H1 (cell line): ENCODE measurements at regions not wholly inside any gene's neighbourhood (a gene's known extent, or its start where the extent isn't known, plus 50 kb on each side); places are given as distances from the start of the nearest gene placed in this dataset.

Source experiments
- CTCF ChIA-PET: fragments of 300-600 bp; sonication (Branson Sonifier 250); formaldehyde crosslinking; loops from one replicate; lab custom pipeline; 2021; ENCODE audit not compliant: partially characterized antibody; lab: Charles Lee
- POLR2A ChIA-PET: fragments of 300-600 bp; sonication (Branson Sonifier 250); formaldehyde crosslinking; loops from one replicate; lab custom pipeline; 2021; ENCODE audit warnings: inconsistent platforms; ENCODE audit not compliant: partially characterized antibody; lab: Charles Lee
- DNase-seq, 2 experiments: peaks; one replicate each; pipeline versions ENCODE4 v3.0.0 to v3.0.0-alpha.2; 2010 to 2022; ENCODE audit warnings: low spot score in 2 of 2, low read depth in 1 of 2, mixed read lengths in 1 of 2
- FAIRE-seq: peaks from 2 replicates; lab custom pipeline; 2011; peaks lifted over from hg19 to GRCh38; lab: Jason Lieb, UNC
- H2AFZ ChIP-seq: 2 replicates; pipeline ENCODE4 v1.8.1; 2012; ENCODE audit warnings: low read length, inconsistent platforms
- H2AK5ac ChIP-seq: 2 replicates; pipeline ENCODE4 v1.6.1; 2013; ENCODE audit warnings: low read depth, low read length
- H2BK120ac ChIP-seq: replicated peaks from 2 replicates; pipeline ENCODE3; 2013; ENCODE audit warnings: low read depth, low read length, inconsistent platforms
- H2BK12ac ChIP-seq: 2 replicates; pipeline ENCODE4 v1.6.1; 2013; ENCODE audit warnings: low read depth, low read length
- H2BK15ac ChIP-seq: 2 replicates; pipeline ENCODE4 v1.6.1; 2013; ENCODE audit warnings: low read length
- H2BK20ac ChIP-seq: 2 replicates; pipeline ENCODE4 v1.6.1; 2013; ENCODE audit warnings: low read length
- H2BK5ac ChIP-seq: 2 replicates; pipeline ENCODE4 v1.6.1; 2013; ENCODE audit warnings: low read depth, low read length
- H3K14ac ChIP-seq: 2 replicates; pipeline ENCODE4 v1.6.1; 2013; ENCODE audit warnings: inconsistent platforms; ENCODE audit not compliant: insufficient read length
- H3K18ac ChIP-seq: 2 replicates; pipeline ENCODE4 v1.6.1; 2013; ENCODE audit warnings: low read length; ENCODE audit errors: extremely low read depth
- H3K23ac ChIP-seq: 2 replicates; pipeline ENCODE4 v1.6.1; 2013; ENCODE audit warnings: inconsistent platforms; ENCODE audit not compliant: insufficient read length
- H3K23me2 ChIP-seq: 2 replicates; pipeline ENCODE4 v1.6.1; 2013; ENCODE audit warnings: low read depth, low read length
- H3K27ac ChIP-seq: 2 replicates; pipeline ENCODE4 v1.6.1; 2011; ENCODE audit warnings: low read depth, low read length, inconsistent platforms
- H3K27me3 ChIP-seq, 4 experiments: replicated peaks in 1 of 4; 1 replicate in 1 of 4; 2 replicates in 3 of 4; pipeline versions ENCODE4 v1.6.1 to v1.8.1; 2011 to 2013; ENCODE audit warnings: low read length in 3 of 4, mild to moderate bottlenecking in 3 of 4, inconsistent platforms in 2 of 4, mixed read lengths in 2 of 4, moderate library complexity in 1 of 4; ENCODE audit not compliant: control insufficient read depth in 3 of 4, insufficient read depth in 3 of 4; ENCODE audit errors: extremely low read depth in 1 of 4
- H3K36me3 ChIP-seq, 4 experiments: 2 replicates each; pipeline versions ENCODE4 v1.6.1 to v1.8.1; 2011 to 2013; ENCODE audit warnings: mild to moderate bottlenecking in 4 of 4, low read length in 3 of 4, moderate library complexity in 2 of 4, control low read depth in 1 of 4, inconsistent platforms in 1 of 4; ENCODE audit not compliant: insufficient read depth in 4 of 4, control insufficient read depth in 2 of 4
- H3K4ac ChIP-seq: replicated peaks from 2 replicates; pipeline ENCODE3; 2013; ENCODE audit warnings: low read length, low read depth, mixed read lengths, inconsistent platforms; ENCODE audit not compliant: insufficient read length
- H3K4me1 ChIP-seq, 4 experiments: replicated peaks in 1 of 4; 1 replicate in 1 of 4; 2 replicates in 3 of 4; pipeline versions ENCODE4 v1.6.1 to v1.8.1; 2011 to 2013; ENCODE audit warnings: low read length in 3 of 4, inconsistent platforms in 2 of 4, mixed read lengths in 1 of 4; ENCODE audit not compliant: insufficient read depth in 4 of 4, control insufficient read depth in 3 of 4
- H3K4me2 ChIP-seq, 2 experiments: 2 replicates each; pipeline versions ENCODE4 v1.6.1 to v1.8.1; 2011 to 2013; ENCODE audit warnings: low read depth in 2 of 2, low read length in 2 of 2, control low read depth in 1 of 2, inconsistent platforms in 1 of 2, mild to moderate bottlenecking in 1 of 2; ENCODE audit not compliant: insufficient read depth in 1 of 2
- H3K4me3 ChIP-seq, 4 experiments: fragments of 200-600, 300-600 bp in 1 of 4; sonication (generic), shearing (Covaris generic), sonication (Bioruptor Twin) in 1 of 4; 2 replicates each; pipeline versions ENCODE4 v1.5.1 to v1.8.1; 2011 to 2016; ENCODE audit warnings: low read length in 4 of 4, low read depth in 3 of 4, control low read depth in 2 of 4, inconsistent platforms in 2 of 4, mild to moderate bottlenecking in 2 of 4, mixed read lengths in 1 of 4, moderate library complexity in 1 of 4; ENCODE audit not compliant: insufficient read depth in 2 of 4; ENCODE audit errors: extremely low read depth in 1 of 4
- H3K56ac ChIP-seq: replicated peaks from 2 replicates; pipeline ENCODE3; 2013; ENCODE audit warnings: low read depth, mild to moderate bottlenecking, mixed read lengths, low read length, inconsistent platforms; ENCODE audit not compliant: insufficient read length
- H3K79me1 ChIP-seq: 2 replicates; pipeline ENCODE4 v1.6.1; 2013; ENCODE audit warnings: low read depth, low read length, control low read depth
- H3K79me2 ChIP-seq, 2 experiments: 2 replicates each; pipeline versions ENCODE4 v1.6.1 to v1.8.1; 2012 to 2013; ENCODE audit warnings: low read length in 2 of 2, mild to moderate bottlenecking in 2 of 2, inconsistent platforms in 1 of 2; ENCODE audit not compliant: insufficient read depth in 2 of 2, control insufficient read depth in 1 of 2
- H3K9ac ChIP-seq, 4 experiments: replicated peaks in 1 of 4; 1 replicate in 1 of 4; 2 replicates in 3 of 4; pipeline versions ENCODE4 v1.6.1 to v1.8.1; 2011 to 2013; ENCODE audit warnings: low read depth in 3 of 4, low read length in 3 of 4, control low read depth in 2 of 4, mild to moderate bottlenecking in 2 of 4, moderate library complexity in 2 of 4, inconsistent platforms in 1 of 4; ENCODE audit errors: extremely low read depth in 1 of 4
- H3K9me3 ChIP-seq, 2 experiments: 2 replicates each; pipeline versions ENCODE4 v1.6.1 to v1.8.1; 2012 to 2013; ENCODE audit warnings: mild to moderate bottlenecking in 2 of 2, moderate library complexity in 2 of 2, control low read depth in 1 of 2, inconsistent platforms in 1 of 2, low read depth in 1 of 2, low read length in 1 of 2, mixed read lengths in 1 of 2; ENCODE audit not compliant: insufficient read depth in 2 of 2
- H4K20me1 ChIP-seq, 2 experiments: replicated peaks in 1 of 2; 2 replicates each; pipeline versions ENCODE3 to v1.8.1; 2011 to 2013; ENCODE audit warnings: inconsistent platforms in 2 of 2, low read length in 2 of 2, mild to moderate bottlenecking in 1 of 2; ENCODE audit not compliant: insufficient read depth in 2 of 2, control insufficient read depth in 1 of 2
- H4K5ac ChIP-seq: 2 replicates; pipeline ENCODE4 v1.6.1; 2013; ENCODE audit warnings: low read length, low read depth, mixed read lengths, inconsistent platforms; ENCODE audit not compliant: insufficient read length
- H4K8ac ChIP-seq: 2 replicates; pipeline ENCODE4 v1.8.0; 2013; ENCODE audit warnings: mild to moderate bottlenecking, moderate library complexity, low read length, inconsistent platforms; ENCODE audit not compliant: insufficient read depth; ENCODE audit errors: extremely low read depth
- H4K91ac ChIP-seq: replicated peaks from 2 replicates; pipeline ENCODE3; 2013; ENCODE audit warnings: low read length, mixed read lengths, inconsistent platforms; ENCODE audit not compliant: insufficient read length
- ASH2L ChIP-seq: fragments of 200-600, 300-600 bp; sonication (generic); IDR thresholded peaks from one replicate; pipeline ENCODE4 v1.7.1; 2017; ENCODE audit warnings: low read length
- BRCA1 ChIP-seq: IDR thresholded peaks from 2 replicates; pipeline ENCODE4 v1.6.1; 2012; ENCODE audit warnings: low read depth, low read length, improper control_type of control experiment
- CREB1 ChIP-seq: IDR thresholded peaks from 2 replicates; pipeline ENCODE4 v1.6.1; 2012; ENCODE audit warnings: inconsistent platforms
- HDAC6 ChIP-seq: IDR thresholded peaks from one replicate; pipeline ENCODE4 v1.7.1; 2012; ENCODE audit warnings: low read depth, mild to moderate bottlenecking, inconsistent platforms, low read length, moderate library complexity
- KDM1A ChIP-seq: fragments of 200-600, 300-600 bp; sonication (generic); IDR thresholded peaks from 2 replicates; pipeline ENCODE4 v1.7.1; 2016; ENCODE audit warnings: mild to moderate bottlenecking, low read length, borderline replicate concordance
- KDM4A ChIP-seq: IDR thresholded peaks from one replicate; pipeline ENCODE4 v1.7.1; 2012; ENCODE audit warnings: low read depth, mild to moderate bottlenecking, moderate library complexity, low read length, inconsistent platforms; ENCODE audit not compliant: severe bottlenecking
- MAFK ChIP-seq: IDR thresholded peaks from 2 replicates; pipeline ENCODE4 v1.6.1; 2012; ENCODE audit warnings: low read depth, mild to moderate bottlenecking, improper control_type of control experiment, low read length
- RXRA ChIP-seq: IDR thresholded peaks from 2 replicates; pipeline ENCODE4 v1.6.1; 2011; ENCODE audit warnings: low read depth, mild to moderate bottlenecking, low read length, moderate library complexity; ENCODE audit not compliant: insufficient read depth
- SIRT6 ChIP-seq: IDR thresholded peaks from one replicate; pipeline ENCODE4 v1.7.1; 2012; ENCODE audit warnings: low read length, inconsistent platforms
- SIX5 ChIP-seq: IDR thresholded peaks from 2 replicates; pipeline ENCODE4 v1.6.1; 2011; ENCODE audit warnings: mild to moderate bottlenecking, low read depth, low read length
- SRF ChIP-seq: IDR thresholded peaks from 2 replicates; pipeline ENCODE4 v1.6.1; 2011; ENCODE audit warnings: mild to moderate bottlenecking, low read depth, low read length, moderate library complexity
- TEAD4 ChIP-seq: IDR thresholded peaks from 2 replicates; pipeline ENCODE4 v1.6.1; 2012; ENCODE audit warnings: low read depth, low read length, inconsistent platforms, mixed read lengths
- WGBS, 2 experiments: shearing (Covaris generic) in 1 of 2; methylation state at CpG; one replicate each; pipeline versions ENCODE4 v1.1.6 to v1.1.7; 2013 to 2015; ENCODE audit warnings: low lambda C conversion rate in 2 of 2, mixed read lengths in 2 of 2, inconsistent platforms in 1 of 2, low coverage in 1 of 2, missing lambda C conversion rate in 1 of 2; ENCODE audit not compliant: insufficient replicate concordance in 2 of 2, insufficient coverage in 1 of 2, insufficient read length in 1 of 2; ENCODE audit errors: extremely low coverage in 1 of 2, missing lambda C conversion rate in 1 of 2; 5-methylcytosine and 5-hydroxymethylcytosine counted together
- TF ChIP-seq, protein P1 (sequence below), 3 experiments: IDR thresholded peaks; 1 replicate in 2 of 3; 2 replicates in 1 of 3; pipeline versions ENCODE4 v1.5.1 to v1.6.1; 2011; ENCODE audit warnings: low read length in 3 of 3, mild to moderate bottlenecking in 3 of 3, inconsistent platforms in 2 of 3, low read depth in 1 of 3, moderate library complexity in 1 of 3; ENCODE audit not compliant: insufficient read depth in 1 of 3; ENCODE audit errors: control extremely low read depth in 1 of 3

DNA sequence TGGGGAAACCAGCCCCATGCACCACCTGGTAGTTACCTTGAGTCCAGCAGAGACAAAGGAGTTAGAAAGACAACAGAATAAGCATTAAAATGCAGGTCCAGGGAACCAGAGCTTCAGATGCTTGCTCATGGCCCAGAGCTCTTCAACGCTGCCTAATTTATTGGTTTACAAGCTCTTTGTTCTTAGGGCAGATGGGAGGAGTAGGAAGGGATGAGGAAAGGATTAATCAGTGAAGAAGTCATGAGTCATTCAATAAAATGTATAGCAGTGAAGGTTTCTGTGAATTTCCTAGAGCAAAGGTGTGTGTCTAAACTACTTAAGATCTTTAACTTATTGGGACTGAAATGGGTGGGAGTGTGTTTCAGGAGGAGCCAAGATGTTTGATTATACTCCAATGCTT lies 1210.3 kb upstream of the AMELY start:
- Histone ChIP-seq H3K4ac (no peak overlapping the region), H2BK15ac (no peak overlapping the region), H3K18ac (no peak overlapping the region), H2BK5ac (no peak overlapping the region), H3K56ac (no peak overlapping the region), H3K4me2 (no peak overlapping the region), H3K9me3 (peaks cover 6 to 20% of the 10 kb centered on the region in 2 experiments; a peak in 2 of 4 replicates), H2BK120ac (no peak overlapping the region), H4K91ac (no peak overlapping the region), H3K27me3 (no peaks in the 10 kb centered on the region), H2BK20ac (no peak overlapping the region), H3K27ac (no peak overlapping the region), H4K5ac (no peak overlapping the region), H3K9ac (no peak overlapping the region), H3K4me1 (no peaks in the 10 kb centered on the region), H2AFZ (no peak overlapping the region), H3K36me3 (no peaks in the 10 kb centered on the region), H3K79me2 (no peaks in the 10 kb centered on the region), H4K20me1 (no peaks in the 10 kb centered on the region), H3K23ac (no peak overlapping the region), H4K8ac (no peak overlapping the region), H2AK5ac (no peak overlapping the region), H3K4me3 (no peak overlapping the region), H3K23me2 (no peaks in the 10 kb centered on the region)
- POLR2A ChIA-PET: no interaction called here
- CTCF ChIA-PET: no interaction called here
- no peak for DNase-seq
- no peak for TF ChIP-seq CREB1
- TF ChIP-seq, protein P1, sequence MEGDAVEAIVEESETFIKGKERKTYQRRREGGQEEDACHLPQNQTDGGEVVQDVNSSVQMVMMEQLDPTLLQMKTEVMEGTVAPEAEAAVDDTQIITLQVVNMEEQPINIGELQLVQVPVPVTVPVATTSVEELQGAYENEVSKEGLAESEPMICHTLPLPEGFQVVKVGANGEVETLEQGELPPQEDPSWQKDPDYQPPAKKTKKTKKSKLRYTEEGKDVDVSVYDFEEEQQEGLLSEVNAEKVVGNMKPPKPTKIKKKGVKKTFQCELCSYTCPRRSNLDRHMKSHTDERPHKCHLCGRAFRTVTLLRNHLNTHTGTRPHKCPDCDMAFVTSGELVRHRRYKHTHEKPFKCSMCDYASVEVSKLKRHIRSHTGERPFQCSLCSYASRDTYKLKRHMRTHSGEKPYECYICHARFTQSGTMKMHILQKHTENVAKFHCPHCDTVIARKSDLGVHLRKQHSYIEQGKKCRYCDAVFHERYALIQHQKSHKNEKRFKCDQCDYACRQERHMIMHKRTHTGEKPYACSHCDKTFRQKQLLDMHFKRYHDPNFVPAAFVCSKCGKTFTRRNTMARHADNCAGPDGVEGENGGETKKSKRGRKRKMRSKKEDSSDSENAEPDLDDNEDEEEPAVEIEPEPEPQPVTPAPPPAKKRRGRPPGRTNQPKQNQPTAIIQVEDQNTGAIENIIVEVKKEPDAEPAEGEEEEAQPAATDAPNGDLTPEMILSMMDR (IDR thresholded peaks at IDR 0.05; ENCODE audit: control extremely low read depth in 1 of 3, insufficient read depth in 1 of 3, low read depth in 1 of 3, low read length in 3 of 3): no peak
- TF ChIP-seq SRF: no peak
- no peak for TF ChIP-seq SIX5
- no peak for TF ChIP-seq ASH2L
- TF ChIP-seq SIRT6: no peak
- no peak for TF ChIP-seq BRCA1
- no peak for TF ChIP-seq TEAD4
- TF ChIP-seq KDM1A: no peak
- TF ChIP-seq MAFK: no peak
- no peak for TF ChIP-seq KDM4A
- TF ChIP-seq RXRA: no peak
- no peak for TF ChIP-seq HDAC6
- TF ChIP-seq, all 59 proteins: peak for 0
- Histone ChIP-seq H2BK12ac (no peak overlapping the region), H3K14ac (no peak overlapping the region), H3K79me1 (no peaks in the 10 kb centered on the region)
- FAIRE-seq: no peak
- WGBS, 2 experiments: 67% methylated on average over 1 of the region's 1 CpG; no CpG with 5 or more reads in 1 of the 2 experiments
